HG02938 (cell line): ENCODE measurements at regions not wholly inside any gene's neighbourhood (a gene's known extent, or its start where the extent isn't known, plus 50 kb on each side); places are given as distances from the start of the nearest gene placed in this dataset.

Experiments used
- ATAC-seq: cut with Tn5 transposase; IDR thresholded peaks from one replicate; pipeline ENCODE4 v1.9.1; 2021; ENCODE audit warnings: mild to moderate bottlenecking, moderate library complexity; ENCODE audit not compliant: unreplicated experiment

DNA sequence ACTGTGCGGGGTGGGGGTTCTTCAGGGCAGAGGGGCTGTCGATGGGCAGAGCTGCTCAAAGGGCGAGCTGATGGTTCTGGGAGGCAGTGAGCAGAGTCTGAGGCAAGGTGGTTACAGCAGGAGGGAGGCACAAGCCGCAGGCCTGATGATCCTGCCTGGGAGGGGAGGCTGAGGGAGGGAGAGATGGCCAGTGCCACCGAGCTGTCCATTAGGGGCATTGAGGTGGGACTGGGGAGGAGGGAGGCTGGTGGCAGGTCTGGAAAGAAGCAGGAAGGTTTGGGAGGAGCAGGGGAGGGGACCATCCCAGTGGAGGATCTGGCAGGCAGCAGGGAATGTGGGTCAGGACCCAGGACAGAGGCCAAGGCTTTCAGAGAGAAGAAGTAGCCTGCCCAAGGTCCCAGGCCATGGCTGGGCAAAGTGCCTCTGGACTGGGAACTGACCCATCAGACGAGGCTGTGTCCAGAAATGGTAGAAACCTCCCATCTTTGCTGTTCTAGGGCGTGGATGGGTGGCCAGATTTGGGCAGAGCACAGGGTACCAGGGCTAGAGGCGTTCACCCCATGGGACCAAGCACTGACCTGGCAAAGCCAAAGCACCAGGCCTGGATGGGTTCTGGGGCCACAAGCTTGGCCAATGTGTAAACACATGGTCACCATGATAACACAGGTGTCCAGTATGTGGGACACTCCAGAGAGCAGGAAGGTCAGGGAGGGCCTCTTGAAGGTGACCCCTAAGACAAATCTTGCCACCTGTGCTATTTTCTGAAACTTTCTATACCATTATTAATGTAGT is 55.5 kb downstream of the INHBB start:
- ATAC-seq, result no peak

GRCh38 chr2:120402067-120402433 is 56.1 kb downstream of the INHBB start:
- ATAC-seq, result no peak

DNA sequence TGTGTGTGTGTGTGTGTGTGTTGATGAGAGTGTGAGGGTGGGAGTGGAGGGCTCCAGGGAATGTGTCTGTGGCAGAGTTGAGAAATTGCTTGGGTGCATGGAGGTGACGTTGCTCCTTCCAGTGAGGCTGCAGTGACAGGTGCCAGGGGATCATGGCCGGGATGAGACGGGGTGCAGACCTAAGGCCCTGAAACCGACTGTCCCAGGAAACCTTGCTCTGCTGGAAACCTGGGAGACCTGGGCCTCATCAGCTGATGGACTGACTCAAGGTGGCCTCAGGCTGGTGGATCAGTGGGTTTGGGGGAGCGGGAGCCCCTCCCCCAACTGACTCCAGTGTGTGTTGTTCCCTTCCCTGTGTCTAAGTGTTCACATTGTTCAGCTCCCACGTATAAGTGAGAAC is 56.6 kb downstream of the INHBB start:
- no peak for ATAC-seq

GRCh38 chr2:120403261-120403660 is 57.3 kb downstream of the INHBB start:
- no peak for ATAC-seq

- ATAC-seq, result no peak
Observed at GRCh38 chr2:120403676-120404075, 57.7 kb downstream of the INHBB start.

DNA sequence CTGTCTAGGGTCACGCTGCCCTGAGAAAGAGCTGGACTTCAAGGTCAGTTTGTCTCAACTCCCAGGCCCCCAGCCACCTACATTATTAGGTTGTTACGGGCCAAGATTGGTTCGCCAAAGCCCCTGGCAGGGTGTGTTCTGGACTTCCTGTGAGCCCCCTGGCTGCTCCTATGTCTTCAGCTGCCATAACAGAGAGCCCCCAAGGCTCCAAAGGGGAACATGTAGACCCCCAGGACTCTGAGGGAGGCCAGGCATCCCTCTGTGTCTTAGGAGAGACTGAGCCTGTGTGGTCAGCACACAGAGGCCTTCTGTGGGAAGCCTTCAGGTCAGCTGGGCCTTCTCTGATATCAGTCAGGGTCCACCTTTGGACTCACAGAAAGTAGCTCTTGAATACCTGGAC is 58.3 kb downstream of the INHBB start:
- no peak for ATAC-seq

DNA sequence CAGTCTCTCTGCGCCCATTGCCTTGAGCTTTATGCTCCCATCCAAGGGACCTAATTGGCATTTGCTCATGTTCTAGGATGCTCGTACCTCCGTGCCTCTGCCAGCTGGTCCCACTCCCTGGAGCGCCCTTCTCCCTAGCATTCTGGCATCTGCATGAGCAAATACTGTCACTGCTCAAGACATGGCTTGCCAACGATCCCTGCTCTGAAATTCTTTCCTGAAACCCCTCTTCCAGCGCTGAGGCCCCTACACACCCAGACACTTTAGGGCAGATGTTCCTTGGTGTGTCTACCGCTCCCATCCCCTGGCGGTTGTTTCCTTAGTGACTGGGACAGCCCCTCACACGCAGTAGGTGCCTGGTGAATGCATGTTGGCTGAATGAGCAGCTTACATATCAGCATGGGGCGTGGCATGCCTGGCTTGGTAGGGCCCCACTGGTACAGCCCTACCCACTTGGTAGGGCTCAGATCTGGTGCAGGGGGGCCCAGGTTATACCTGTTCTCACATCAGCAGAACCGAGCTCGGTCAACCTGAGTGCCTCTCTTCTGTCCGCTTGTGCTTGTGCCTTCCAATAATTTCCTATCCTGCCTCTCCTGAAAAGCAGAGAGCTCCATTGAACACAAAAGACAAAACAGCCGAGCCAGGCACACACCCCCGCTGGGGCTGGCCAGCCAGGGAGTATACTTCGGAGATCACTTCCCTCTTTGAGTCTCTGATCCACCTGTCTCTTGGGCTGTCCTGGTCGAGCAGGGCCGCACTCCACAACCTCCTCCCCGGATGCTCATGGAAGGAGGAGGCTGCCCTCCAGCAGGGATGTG is 59.2 kb downstream of the INHBB start:
- no peak for ATAC-seq

- no peak for ATAC-seq
Observed at GRCh38 chr2:120405759-120406099, 59.8 kb downstream of the INHBB start.

DNA sequence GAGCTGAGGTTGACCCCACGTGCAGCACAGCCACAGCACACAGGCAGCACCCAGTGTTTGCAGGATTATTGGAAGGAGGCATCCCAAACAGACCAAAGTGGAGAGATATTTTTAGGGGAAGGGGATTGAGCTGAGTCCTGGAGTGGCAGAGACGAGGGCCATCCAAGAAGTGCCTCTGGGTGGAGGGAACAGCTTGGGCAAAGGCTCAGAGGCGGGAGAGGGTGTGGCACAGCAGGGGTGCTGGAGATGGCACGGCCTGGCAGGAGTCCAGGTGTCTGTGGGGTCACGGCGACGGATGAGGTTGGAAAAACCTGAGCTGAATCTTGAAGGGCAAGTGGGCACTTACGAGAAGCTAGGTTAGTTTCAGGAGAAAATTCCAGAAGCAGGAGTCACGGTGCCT is 60.6 kb downstream of the INHBB start:
- ATAC-seq, result no peak

DNA sequence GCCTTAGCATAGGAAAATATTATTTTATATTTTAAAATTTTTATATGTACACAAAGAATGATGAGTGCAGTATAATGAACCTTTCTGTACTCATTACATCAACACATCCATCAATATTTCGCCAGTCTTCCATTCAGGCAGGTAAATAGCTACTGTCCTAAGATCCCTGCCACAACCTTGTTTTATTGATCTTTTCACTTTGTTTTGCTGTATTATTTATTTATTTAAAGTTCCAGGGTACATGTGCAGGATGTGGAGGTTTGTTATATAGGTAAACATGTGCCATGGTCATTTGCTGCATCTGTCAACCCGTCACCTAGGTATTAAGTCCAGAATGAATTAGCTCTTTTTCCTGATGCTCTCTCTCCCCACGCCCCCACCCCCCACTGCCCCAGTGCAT is 64.6 kb downstream of the INHBB start:
- no peak for ATAC-seq

DNA sequence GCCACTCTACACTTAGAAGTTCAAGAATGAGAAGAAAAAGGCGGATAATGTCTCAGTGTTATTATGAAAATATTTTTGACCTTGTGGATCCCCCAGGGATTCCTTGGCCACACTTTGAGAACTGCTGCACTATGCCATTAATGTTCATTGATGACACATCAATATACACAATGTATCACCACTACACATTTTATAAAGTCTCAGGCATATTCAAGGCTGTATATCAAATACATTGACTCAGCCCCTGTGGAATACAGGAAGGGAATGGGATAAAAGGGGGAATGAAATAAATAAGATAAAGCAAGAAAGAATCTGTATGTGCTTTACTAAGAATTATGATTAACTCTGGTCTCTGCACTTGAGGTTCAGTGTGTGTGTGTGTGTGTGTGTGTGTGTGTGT is 69.1 kb downstream of the INHBB start:
- no peak for ATAC-seq

GRCh38 chr2:120415728-120416509 is 70.0 kb downstream of the INHBB start:
- no peak for ATAC-seq

DNA sequence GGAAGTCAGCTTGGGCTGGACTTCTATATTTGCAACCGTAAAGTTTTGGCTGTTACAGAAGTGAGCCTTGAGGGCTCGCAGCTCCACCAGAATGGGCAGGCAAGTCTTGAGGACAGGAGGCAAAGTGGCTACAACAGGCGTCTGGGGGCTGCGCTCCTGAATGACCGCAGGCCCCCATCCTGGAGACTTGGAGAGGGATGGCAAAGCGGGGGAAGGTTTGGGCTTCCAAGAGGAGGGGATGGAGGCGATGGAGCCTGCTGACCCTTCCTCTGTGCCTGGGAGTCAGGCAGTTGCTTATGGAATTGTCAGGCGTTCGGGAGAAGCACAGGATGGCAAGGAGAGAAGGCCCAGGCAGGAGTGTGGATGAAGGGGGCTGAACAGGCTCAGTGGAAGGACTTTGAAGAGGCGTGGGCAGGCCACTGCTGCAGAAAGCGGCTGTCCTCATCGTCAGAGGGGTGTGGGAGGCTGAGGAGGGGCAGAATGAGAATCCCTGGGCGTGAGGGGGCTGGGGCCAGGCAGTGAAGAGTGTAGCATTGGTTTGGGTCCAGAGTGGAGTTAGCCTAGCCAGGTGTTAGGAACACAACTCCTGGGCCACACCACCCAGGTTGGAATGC is 72.3 kb downstream of the INHBB start:
- no peak for ATAC-seq

DNA sequence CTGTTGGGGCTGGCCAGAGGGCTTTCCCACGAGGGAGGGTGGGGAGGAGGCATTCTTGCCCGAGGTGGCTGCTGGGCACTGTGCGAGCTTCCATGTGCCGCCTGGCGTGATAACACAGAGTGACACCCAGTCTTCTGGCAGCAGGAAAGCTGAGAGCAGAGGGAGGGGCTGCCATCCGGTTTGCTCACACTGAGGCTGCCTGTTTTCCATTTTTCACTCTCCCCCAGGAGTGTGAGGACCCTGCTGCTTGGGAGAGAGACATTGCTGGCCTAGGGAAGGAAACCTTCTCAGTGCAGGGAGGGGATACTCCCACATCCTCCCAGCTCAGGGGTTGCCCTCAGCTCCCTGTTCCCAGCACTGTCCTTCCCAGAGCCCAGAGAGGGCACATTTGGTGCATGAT is 73.1 kb downstream of the INHBB start:
- ATAC-seq, result no peak

GRCh38 chr2:120419955-120420354 is 74.0 kb downstream of the INHBB start:
- no peak for ATAC-seq

DNA sequence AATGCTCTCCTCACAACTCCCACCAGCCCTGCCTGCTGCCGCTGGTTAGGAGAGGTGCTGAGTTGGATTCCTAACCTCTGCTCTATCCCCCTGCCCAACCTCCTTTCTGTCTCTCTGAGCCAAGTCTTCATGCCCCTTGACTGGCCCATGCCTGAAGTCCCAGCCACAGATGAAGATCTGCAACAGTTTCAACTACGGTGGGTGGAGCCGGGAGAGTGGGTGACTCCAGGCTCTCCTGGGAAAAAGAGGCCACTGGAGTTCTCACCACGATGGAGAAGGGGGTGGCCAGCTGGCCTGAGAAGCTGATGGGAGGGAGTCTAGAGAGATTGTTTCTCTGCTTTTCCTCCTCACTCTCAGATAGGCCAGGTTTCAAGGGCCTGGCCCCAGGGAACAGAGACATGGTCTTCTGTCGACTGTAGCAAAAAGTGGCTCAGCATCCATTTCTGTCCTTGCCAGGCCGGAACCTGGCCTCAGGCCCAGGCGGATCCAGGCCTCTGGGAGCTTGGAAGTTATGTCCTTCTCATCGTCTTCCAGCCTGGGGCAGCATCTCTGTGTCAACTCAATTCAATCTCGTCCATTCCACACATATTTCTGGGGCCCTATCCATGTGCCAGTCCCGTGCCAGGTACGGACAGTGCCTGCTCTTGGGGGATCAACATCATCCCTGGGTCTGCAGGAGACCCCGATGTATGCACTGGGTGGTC is 75.3 kb downstream of the INHBB start:
- no peak for ATAC-seq

DNA sequence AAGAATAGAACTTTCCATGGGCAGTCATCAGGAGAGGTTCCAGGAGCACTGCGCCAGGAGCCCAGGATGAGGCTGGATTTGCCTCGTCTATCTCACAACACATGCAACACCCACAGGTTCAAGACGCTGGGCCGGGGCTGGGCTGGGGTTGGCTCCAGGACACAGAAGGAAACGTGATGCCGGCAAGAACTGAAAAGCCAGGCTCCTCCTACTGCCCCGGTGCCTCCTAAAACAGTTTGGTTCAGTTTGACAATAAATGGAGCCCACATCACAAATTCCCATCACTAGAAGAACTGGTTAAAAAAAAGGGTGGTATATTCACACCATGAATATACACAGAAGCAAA is 75.9 kb downstream of the INHBB start:
- ATAC-seq, result no peak

DNA sequence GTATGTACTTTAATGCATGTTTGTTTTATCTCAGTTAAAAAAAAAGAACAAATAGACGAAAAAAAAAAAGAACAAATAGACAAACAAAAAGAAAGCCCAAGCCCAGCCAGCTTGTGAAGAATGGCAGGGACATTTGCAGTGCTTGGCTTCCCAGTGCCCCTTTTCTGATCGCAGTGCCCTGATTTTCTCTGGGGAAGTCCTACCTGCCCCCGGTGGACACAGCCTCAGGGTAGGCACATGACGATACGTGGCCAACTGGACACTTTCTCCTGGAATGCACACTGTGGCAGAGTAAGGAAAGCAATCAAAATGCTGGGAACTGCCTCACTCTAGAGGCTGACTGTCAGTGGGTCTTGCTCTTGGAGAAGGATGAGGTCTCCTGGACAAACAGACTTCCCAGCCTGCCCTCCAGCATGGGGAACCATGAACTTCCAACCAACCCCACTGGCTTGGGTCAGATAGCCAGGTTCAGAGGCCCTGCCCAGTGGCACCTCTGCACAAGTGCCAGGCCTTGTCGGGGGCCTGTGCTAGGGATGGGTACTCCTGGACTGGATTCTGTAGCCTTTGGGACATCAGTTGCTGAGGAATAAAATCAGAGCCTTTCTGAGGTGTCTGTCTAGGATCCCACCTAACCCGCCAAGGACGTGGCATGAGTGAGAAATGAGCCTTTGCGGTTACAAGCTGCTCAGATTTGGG is 76.7 kb downstream of the INHBB start:
- no peak for ATAC-seq

DNA sequence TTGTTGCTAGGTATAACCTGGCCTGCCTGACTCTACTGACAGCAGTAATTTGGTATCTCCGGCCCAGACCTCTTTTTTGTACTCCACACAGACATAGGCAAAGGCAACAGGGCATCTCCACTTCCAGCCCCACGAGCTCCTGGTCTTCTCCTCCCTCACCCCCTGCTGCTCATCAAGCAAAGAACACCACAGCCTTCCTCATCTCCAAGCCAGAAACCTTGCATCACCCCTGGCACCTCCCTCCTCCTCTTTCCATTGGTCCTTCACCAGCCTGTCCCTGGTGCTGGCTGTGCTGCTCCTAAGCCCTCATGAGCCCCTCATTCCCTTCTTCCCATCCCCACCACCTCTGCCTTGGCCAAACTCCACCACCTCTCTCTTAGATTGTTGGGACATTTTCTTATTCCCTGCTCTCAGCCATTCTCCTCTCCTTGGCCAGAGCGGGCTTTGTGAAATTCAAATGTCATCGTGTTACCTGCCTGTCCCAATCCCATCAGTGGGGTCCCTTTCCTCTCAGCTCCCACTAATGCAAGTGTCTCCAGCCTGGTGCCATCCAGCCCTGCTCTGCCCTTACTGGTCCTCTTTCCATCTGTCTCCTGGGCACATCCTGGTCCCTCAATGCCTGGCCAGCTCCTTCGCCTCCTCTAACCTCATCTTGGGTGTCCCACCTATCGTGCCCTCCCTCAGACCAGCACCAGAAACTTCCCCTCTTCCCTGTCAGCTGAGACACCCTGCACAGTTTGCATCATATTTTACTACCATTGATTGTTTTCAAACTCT is 77.4 kb downstream of the INHBB start:
- ATAC-seq, result no peak
